Prostate gland (tissue), 2 donors: ENCODE measurements at regions not wholly inside any gene's neighbourhood (a gene's known extent, or its start where the extent isn't known, plus 50 kb on each side); places are given as distances from the start of the nearest gene placed in this dataset.

Experiments used
- DNase-seq: peaks from one replicate; pipeline ENCODE4 v3.0.0-alpha.2; 2019; ENCODE audit warnings: low spot score
- H3K27ac ChIP-seq, 2 donors: fragments of 200-600 bp; sonication (generic); 2 replicates each; pipeline ENCODE4 v1.5.1; 2017 to 2019
- H3K27me3 ChIP-seq: fragments of 200-600 bp; sonication (generic); replicated peaks from 2 replicates; pipeline ENCODE4 v1.5.1; 2019; ENCODE audit not compliant: insufficient read depth
- H3K36me3 ChIP-seq, 2 donors: fragments of 200-600 bp; sonication (generic); 1 replicate in 1 of 2; 2 replicates in 1 of 2; pipeline versions ENCODE4 v1.5.1 to v1.8.1; 2017 to 2019
- H3K4me1 ChIP-seq: fragments of 200-600 bp; sonication (generic); replicated peaks from 2 replicates; pipeline ENCODE4 v1.5.1; 2019
- H3K4me3 ChIP-seq, 2 donors: fragments of 200-600 bp; sonication (generic); 2 replicates each; pipeline ENCODE4 v1.5.1; 2017 to 2019
- H3K9me3 ChIP-seq: fragments of 200-600 bp; sonication (generic); 2 replicates; pipeline ENCODE4 v1.5.1; 2017
- CTCF ChIP-seq, 4 experiments: fragments of 200-600 bp in 2 of 4; fragments of 450-650 bp in 2 of 4; sonication (generic) in 2 of 4; IDR thresholded peaks; 1 replicate in 3 of 4; 2 replicates in 1 of 4; pipeline ENCODE4 v1.5.1; 2016 to 2019; ENCODE audit warnings: antibody characterized with exemption in 4 of 4, mild to moderate bottlenecking in 2 of 4, moderate library complexity in 2 of 4
- POLR2A ChIP-seq: fragments of 450-650 bp; IDR thresholded peaks from one replicate; pipeline ENCODE4 v1.6.1; 2016; ENCODE audit warnings: antibody characterized with exemption, mild to moderate bottlenecking
- POLR2AphosphoS5 ChIP-seq: sonication (generic); formaldehyde crosslinking; IDR thresholded peaks from one replicate; pipeline ENCODE4 v1.6.1; 2017; ENCODE audit warnings: antibody characterized with exemption
- WGBS: methylation state at CpG from one replicate; pipeline ENCODE4 v1.1.5; 2018; 5-methylcytosine and 5-hydroxymethylcytosine counted together
- intact Hi-C: fragments of 100-400 bp; cut with DNase I; formaldehyde crosslinking; loops from one replicate; pipeline ENCODE4 v1.14.2; 2022

- Histone ChIP-seq H3K36me3 (no peaks in the 10 kb centered on the region), H3K4me1 (no peaks in the 10 kb centered on the region), H3K9me3 (no peaks in the 10 kb centered on the region), H3K4me3 (no peak overlapping the region), H3K27me3 (no peaks in the 10 kb centered on the region), H3K27ac (no peak overlapping the region)
- no peak for TF ChIP-seq CTCF (IDR thresholded peaks at IDR 0.05)
- no peak for TF ChIP-seq POLR2AphosphoS5
- TF ChIP-seq POLR2A = no peak
- 85% methylated on average over 2 of the region's 2 CpGs for whole genome bisulfite sequencing
- DNase-seq = no peak
- intact Hi-C loops = no loop called here
Measured at GRCh38 chr4:45776146-45776545, 347.7 kb downstream of the GABRG1 start.

GRCh38 chr4:45770958-45771357 is 352.9 kb downstream of the GABRG1 start:
- no peak overlapping the region for H3K4me3 ChIP-seq
- H3K27ac ChIP-seq = no peak overlapping the region
- H3K9me3 ChIP-seq = no peaks in the 10 kb centered on the region
- no peaks in the 10 kb centered on the region for H3K27me3 ChIP-seq
- WGBS = 74% methylated on average over 3 of the region's 3 CpGs
- DNase-seq = no peak
- H3K36me3 ChIP-seq = no peaks in the 10 kb centered on the region
- intact Hi-C loops = no loop called here
- TF ChIP-seq POLR2AphosphoS5 = no peak
- no peak for TF ChIP-seq POLR2A
- TF ChIP-seq CTCF (IDR thresholded peaks at IDR 0.05) = no peak
- H3K4me1 ChIP-seq = no peaks in the 10 kb centered on the region

GRCh38 chr4:45765521-45765920 is 358.3 kb downstream of the GABRG1 start:
- Histone ChIP-seq H3K4me1 (no peaks in the 10 kb centered on the region), H3K27ac (no peak overlapping the region), H3K36me3 (no peaks in the 10 kb centered on the region), H3K9me3 (no peaks in the 10 kb centered on the region), H3K4me3 (no peak overlapping the region), H3K27me3 (no peaks in the 10 kb centered on the region)
- DNase-seq = no peak
- intact Hi-C loops = no loop called here
- 13% methylated on average over 1 of the region's 1 CpG for WGBS
- TF ChIP-seq POLR2AphosphoS5 (no peak), POLR2A (no peak), CTCF (IDR thresholded peaks at IDR 0.05) (no peak)

GRCh38 chr4:45751877-45752530 is 371.9 kb downstream of the GABRG1 start:
- DNase-seq = no peak
- H3K27me3 ChIP-seq = no peaks in the 10 kb centered on the region
- no peaks in the 10 kb centered on the region for H3K4me1 ChIP-seq
- H3K4me3 ChIP-seq = no peak overlapping the region
- intact Hi-C loops = no loop called here
- TF ChIP-seq CTCF (IDR thresholded peaks at IDR 0.05) (no peak), POLR2AphosphoS5 (no peak), POLR2A (no peak)
- 56% methylated on average over 4 of the region's 4 CpGs for WGBS
- H3K9me3 ChIP-seq = no peaks in the 10 kb centered on the region
- H3K36me3 ChIP-seq = no peaks in the 10 kb centered on the region
- H3K27ac ChIP-seq = no peak overlapping the region

GRCh38 chr4:45750721-45751120 is 373.1 kb downstream of the GABRG1 start:
- no peak for DNase-seq
- intact Hi-C loops = no loop called here
- H3K4me3 ChIP-seq = no peak overlapping the region
- WGBS = 45% methylated on average over 2 of the region's 2 CpGs
- H3K9me3 ChIP-seq = no peaks in the 10 kb centered on the region
- H3K4me1 ChIP-seq = no peaks in the 10 kb centered on the region
- TF ChIP-seq POLR2AphosphoS5 = no peak
- no peak for TF ChIP-seq POLR2A
- no peak for TF ChIP-seq CTCF (IDR thresholded peaks at IDR 0.05)
- no peaks in the 10 kb centered on the region for H3K36me3 ChIP-seq
- H3K27ac ChIP-seq = no peak overlapping the region
- H3K27me3 ChIP-seq = no peaks in the 10 kb centered on the region
